D341Med (cell line): ENCODE measurements at regions not wholly inside any gene's neighbourhood (a gene's known extent, or its start where the extent isn't known, plus 50 kb on each side); places are given as distances from the start of the nearest gene placed in this dataset.

ENCODE experiments used
- DNase-seq: peaks from one replicate; pipeline ENCODE4 v3.0.0; 2012; ENCODE audit warnings: low spot score

GRCh38 chrX:42725196-42725595 is 52.8 kb downstream of the PPP1R2C start:
- DNase-seq: no peak

- DNase-seq: no peak
Observed at GRCh38 chrX:42720209-42720608, 57.8 kb downstream of the PPP1R2C start.

GRCh38 chrX:42715701-42716262 is 62.2 kb downstream of the PPP1R2C start:
- DNase-seq: no peak

DNA sequence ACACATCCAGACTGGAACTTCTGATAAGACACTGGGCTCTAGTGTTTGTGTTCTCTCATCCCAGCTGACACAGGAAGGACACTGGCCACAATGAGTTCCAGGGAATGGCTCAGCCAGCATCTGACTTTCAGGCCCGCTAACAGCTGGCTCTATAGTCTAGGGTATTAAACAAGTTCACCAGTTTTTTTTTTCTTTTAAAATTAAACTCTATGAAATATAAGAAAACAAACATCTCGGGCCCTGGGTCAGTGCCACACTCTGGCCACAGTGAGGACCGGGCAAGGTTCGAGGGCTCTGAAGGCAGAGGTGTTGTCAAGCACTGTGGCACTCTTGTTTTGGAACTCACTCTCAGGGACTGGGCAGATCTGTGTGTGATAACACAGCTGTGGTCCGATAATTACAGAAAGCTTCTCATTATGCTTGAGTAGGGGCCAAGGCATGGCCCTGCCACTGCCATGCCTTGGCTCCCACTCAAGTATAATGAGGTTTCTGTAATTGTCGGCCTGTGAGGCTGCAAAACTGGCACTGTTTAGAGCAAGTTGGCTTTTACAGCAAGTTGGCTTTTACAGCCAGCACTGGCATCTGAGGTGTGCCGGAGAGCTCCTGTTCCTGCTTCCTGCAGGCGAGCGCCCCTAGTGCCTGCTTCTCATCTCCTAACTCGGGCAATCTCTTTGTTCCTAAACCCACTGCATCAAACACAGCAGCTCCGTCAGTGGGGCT is 62.8 kb downstream of the PPP1R2C start:
- peak; percentile 45 for DNase-seq

DNA sequence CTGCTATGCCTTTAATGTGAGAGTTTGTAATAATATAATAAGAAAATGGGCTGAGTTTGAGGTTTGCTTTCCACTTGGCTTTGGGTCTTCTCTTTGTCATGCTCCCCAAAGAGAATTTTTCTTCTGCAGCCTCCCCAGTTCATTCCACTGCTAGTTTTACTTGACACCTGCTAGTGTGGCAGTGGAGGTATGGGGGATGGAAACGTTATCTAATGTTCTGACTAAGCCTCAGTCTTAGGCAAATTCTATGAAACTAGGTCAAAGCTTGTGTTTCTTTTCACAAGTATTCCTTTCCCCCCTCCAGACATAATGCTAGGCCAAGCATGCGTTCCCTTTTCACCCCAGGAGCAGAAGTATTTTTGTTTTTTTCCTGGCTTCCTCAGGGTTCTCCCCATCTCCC is 67.5 kb downstream of the PPP1R2C start:
- no peak for DNase-seq

DNA sequence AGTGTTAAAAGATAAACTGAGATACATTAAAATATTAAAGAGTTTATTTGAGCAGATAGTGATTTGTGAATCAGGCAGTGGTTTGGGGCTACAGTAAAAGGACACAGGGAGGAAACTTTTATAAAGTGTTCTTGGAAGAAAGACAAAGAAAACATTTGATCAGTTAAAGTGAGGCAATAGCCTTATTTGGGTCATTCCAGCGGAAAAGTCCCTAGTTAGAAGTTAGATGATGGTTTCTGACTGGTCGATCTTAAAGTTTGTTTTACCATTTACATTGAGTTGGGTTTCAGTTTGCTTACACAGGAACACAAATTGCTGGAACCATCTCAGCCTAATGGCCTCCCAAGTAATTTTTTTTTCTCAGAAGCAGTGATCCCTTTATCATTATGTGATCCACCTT is 69.7 kb downstream of the PPP1R2C start:
- DNase-seq: no peak

GRCh38 chrX:42707742-42708141 is 70.2 kb downstream of the PPP1R2C start:
- no peak for DNase-seq

GRCh38 chrX:42704454-42704853 is 73.5 kb downstream of the PPP1R2C start:
- no peak for DNase-seq

DNA sequence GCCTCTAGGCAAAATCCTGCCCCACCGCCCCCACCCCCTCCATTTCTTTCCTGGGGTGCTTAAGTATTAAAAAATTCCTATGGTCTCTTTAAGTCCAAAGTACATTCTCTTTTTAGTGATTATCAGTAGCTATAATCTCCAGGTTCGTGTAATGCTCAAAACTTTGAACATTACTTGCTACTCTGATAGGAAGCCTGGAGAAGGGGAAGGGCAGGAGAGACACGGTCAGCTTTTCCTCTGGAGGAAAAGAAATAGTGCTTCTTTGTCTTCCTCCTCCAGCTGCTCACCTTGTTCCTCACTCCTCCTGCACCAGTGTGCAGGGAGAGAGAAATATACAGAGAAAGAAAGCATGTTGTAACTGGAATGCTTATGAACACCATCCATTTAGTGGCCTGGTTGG is 80.4 kb downstream of the PPP1R2C start:
- no peak for DNase-seq

- no peak for DNase-seq
Observed at GRCh38 chrX:42696536-42697124, 81.3 kb downstream of the PPP1R2C start.

DNA sequence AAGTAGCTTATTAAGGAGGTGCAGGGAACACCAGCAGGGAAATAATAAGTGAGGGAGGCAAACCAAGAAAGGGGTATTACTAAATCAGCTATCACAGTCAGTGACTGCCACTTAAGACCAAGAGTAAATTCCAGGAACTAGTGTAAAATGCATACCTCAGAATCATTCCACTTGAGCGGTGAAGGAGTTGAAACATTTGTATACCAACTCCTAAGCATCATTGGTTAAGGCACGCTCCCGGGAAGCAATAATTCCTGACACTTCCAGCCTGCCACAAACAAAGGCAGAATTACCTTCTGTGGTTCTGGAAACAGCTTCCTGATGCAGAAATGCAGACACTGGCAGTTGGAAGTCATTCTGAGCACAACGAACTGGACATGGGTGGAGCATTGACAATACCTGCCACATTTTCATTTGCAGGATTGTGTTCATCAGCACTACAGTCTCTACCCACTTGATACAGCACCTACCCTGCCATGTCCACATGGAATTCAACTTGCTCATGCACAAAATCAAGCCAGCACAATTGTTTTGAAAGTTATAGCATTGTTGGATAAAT is 82.1 kb downstream of the PPP1R2C start:
- no peak for DNase-seq

DNA sequence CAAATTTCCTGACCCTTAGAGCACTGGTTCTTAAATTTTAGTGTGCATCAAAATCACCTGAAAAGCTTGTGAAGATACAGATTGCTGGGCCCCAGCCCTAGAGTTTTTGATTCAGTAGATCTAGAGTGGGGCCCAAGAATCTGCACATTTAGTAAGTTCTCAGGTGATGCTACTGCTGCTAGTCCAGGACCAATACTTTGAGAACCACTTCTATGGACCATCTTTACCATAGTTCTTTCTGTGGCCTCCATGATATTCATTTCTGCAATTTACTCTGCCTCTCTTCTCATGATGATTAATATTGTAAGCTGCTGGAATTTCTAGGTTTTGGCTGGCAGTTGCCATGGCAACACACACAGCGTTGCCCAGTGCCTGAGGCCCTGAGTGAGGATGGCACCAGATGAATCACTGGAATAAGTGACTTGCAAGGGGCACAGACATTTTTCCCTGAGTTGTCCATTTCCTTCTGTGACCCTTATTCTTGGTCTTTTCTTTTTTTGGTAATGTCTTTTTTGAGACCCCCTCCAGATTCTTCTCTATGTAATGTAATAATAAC is 83.6 kb downstream of the PPP1R2C start:
- DNase-seq: no peak

DNA sequence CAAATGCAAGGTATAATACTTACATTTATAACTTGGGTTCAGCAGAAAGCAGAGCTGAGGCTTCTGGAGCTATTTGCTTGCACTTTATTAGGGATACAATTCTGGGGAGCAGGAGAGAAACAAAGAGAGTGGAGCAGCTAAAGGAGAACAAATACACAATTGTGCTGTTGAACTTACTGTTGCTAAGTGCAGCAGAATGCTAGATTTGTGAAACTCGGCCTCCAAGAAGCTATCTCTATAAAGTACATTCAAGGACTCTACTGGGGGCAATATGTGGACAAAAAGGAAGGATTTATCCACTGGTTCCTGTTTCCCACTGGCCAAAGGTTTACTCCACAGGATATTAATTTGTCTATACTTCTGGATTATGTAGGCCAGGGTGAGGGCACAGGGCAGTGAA is 86.8 kb downstream of the PPP1R2C start:
- DNase-seq: no peak

DNA sequence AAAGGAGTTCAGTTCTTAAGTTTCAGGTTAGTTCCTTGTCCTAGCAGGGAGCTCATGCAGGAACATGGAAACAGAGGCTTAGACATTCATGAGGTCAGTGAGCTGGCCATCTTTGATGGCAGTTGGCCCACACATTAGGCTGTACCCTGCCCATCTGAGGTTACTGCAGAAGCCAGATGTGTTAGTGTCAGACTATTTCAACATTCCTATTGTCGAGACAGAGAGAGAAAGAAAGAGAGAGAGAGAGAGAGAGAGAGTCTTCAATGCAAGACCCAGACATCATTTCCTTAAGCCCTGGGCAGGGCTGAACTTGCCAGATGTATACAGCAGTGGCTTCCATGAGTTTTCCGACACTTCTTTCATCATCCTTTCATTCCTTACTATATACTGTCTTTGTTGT is 91.3 kb downstream of the PPP1R2C start:
- no peak for DNase-seq

DNA sequence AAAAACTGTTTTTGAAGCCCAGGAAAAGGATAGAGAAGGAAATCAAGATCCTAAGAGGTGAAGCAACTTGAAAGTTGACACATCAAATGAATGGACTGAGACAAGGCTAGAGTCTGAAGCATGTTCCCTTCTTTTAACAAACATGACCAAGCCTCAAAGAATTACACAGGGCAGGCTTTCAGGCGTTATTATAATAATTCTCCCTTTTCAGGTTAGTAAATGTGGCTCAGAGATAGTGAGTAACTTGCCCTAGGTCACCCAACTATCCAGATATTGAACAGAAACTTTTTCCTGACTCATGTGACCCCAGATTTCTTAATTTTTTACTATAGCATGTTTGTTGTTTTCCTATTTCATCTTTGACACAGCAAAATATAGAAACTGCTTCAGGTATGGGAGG is 91.7 kb downstream of the PPP1R2C start:
- no peak for DNase-seq

GRCh38 chrX:42684065-42684464 is 93.9 kb downstream of the PPP1R2C start:
- no peak for DNase-seq

DNA sequence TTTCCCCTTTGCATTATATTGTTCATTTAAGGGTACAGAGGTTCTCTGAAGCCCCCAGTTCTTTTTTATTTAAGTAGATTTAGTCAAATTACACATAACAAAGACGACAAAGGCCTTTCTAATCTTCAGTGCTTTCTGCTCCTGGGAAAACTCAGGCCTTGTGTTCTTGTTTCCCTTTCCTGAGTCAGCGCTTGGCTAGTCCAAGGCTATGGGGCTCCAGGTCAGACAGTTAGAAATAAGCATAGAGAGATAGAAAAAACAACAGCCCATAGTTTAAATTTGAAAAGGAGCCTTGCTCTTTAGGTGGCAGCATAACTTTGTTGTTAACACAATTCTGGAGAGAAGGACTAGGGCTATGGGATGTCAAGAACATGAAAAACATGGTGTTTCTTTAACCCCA is 97.3 kb downstream of the PPP1R2C start:
- DNase-seq: no peak

DNA sequence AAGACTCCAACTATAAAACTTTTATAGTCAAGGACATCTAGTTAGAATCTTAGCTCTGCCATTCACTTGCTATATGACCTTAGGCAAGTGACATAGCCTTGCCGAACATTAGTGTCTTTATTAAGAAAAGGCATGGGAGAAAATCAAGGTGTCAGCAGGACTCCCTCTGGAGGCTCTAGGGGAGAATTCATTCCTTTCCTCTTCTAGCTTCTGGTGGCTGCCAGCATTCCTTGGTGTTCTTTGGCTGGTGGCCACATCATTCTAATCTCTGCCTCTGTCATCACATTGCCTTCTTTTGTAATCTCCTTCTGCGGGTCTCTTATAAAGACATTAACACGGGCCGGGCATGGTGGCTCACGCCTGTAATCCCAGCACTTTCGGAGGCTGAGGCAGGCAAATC is 99.8 kb downstream of the PPP1R2C start:
- DNase-seq: peak; percentile 17

DNA sequence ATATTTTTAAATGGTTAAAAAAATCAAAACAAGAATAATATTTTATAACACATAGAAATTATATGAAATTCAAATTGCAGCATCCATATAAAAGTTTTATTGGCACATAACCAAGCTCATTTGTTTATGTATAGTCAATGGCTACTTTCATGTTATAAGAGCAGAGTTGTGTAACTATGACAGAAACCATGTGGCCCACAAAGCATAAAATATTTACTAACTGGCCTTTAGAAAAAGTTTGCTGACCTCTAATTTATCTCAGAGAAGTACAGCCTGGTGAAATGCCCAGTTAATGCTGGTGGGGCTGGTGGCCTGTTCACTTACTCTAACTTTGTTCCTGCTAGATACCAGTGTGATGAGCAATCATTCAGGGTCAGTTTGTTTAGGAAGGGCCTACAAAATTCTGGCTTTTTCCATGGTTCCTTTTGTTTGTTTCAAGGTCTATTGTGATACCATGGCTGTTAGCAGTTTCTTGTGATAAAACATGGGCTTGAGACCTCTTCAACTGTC is 104.6 kb downstream of the PPP1R2C start:
- DNase-seq: no peak

GRCh38 chrX:42664680-42665079 is 113.3 kb downstream of the PPP1R2C start:
- no peak for DNase-seq

- no peak for DNase-seq
Observed at GRCh38 chrX:42628471-42628870, 149.5 kb downstream of the PPP1R2C start.

DNA sequence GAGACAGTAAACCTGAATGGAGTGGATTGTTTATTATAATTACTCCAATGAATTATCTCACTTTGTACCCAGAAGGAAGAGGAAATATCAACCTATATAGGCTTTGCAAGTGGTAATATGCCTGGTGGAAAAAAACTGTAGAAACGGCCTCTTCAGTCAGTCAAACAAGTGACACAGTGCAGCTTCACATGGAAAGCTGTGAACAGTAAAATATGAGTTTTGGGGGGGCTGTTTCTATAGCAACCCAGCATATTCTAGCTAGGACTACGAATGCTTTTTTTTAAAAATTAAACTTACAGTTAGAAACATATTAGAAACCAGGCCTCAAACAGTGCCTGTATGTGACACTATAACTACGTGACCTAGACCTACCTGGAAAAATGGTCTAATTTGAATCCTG is 150.1 kb downstream of the PPP1R2C start:
- no peak for DNase-seq

DNA sequence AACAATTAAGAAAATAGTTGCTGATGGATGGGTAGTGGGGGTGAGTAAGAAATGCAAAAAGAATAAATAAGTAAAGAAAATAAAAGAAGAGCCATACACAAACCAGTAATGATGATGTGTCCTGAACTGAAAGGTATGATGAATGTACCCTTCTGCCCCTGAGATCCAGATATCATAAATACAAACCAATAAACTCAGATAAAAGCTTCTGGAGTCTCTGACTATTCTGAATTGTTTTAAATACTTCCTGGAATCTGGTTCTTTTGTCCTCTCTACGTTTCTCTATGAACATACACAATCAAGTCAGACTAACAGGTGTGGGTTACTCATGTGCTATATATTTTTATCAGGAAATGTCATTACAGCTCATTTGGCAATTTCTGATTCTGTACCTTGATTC is 153.4 kb downstream of the PPP1R2C start:
- DNase-seq: no peak
